Erythroblast (primary cell): ENCODE measurements at regions not wholly inside any gene's neighbourhood (a gene's known extent, or its start where the extent isn't known, plus 50 kb on each side); places are given as distances from the start of the nearest gene placed in this dataset.

Experiments used
- DNase-seq, 2 experiments: peaks; one replicate each; lab custom pipeline; 2025; lab: John Stamatoyannopoulos, UW
- GATA1 ChIP-seq: IDR thresholded peaks from 2 replicates; pipeline ENCODE4 v1.6.1; 2011; ENCODE audit warnings: low read depth, mild to moderate bottlenecking, control low read depth, low read length, moderate library complexity
- POLR2A ChIP-seq: IDR thresholded peaks from 2 replicates; pipeline ENCODE4 v1.6.1; 2011; ENCODE audit warnings: mild to moderate bottlenecking, low read length

DNA sequence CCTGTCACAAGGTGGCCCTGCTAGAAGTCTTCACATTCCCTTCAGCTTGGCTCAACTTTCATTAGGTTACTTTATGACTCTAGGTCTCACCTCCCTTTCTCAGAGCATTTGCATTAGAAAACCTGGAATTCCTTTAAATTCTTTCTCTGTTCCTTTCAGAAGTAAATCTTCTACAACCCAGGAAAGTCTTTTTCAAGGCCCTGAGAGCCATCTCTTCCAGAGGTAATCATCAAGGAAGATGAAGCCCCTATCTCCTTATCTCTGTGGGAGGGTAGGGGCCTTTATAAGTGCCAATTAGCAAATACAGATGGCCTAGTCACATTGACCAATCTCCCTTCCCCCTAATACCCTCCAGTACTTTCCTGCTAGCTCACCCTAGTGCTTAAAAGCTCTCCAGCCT lies 848.0 kb upstream of the FAM98A start:
- TF ChIP-seq POLR2A = no peak
- no peak for TF ChIP-seq GATA1
- DNase-seq = no peak

DNA sequence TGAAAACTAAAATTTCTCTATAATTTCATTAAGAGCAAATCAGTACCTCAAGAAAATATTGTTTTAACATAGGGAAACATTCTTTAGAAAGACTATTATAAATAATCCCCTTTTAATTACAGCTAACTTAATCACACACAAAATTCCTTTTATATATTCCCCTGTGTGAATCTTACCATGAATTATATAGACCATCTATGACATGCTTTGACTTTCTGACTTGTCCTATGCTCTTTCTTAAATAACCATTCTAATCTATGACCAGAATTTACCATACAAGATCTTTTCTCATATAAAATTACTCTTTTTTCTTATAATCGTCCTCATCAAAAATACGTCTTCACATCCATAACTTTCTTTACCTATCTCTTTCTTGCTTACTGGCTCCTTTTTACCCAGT lies 824.2 kb upstream of the FAM98A start:
- no peak for DNase-seq
- TF ChIP-seq GATA1 = no peak
- TF ChIP-seq POLR2A = no peak

DNA sequence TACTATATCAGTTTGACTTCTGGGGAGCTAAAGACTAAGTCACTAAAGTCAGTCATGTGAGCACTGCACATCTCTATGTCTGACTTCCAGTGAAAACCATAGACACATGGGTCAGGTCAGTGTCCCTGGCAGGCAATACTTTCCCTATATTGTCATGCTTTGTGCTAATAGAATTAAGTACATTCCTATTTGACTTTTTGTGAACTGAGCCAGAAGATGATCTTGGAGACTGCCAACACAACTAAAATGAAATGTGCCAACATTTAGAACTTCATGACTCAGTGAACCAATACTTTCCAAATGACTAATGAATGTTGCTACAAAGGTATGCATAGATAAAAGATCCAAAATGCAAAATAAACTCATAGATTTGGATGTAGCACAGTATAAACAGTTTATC lies 820.8 kb upstream of the FAM98A start:
- TF ChIP-seq GATA1 (no peak), POLR2A (no peak)
- DNase-seq = no peak

DNA sequence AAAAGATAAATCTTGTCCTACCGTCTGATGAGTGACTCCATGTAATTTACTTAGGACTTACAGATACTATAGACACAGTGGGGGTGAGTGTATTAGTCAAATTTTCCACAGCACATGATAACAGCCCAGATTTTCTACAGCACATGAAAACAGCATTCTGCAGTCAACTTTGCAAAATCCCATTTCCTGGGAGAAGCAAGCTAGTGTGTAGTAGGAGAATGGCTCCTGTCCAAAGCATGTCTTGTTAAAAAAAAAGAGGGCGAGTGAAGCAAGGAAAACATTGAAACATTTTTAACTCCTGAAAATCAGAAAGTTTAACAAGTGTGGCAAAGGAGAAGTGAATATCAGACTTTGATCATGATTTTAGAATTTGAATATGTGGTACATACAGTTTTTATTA lies 817.8 kb upstream of the FAM98A start:
- no peak for TF ChIP-seq POLR2A
- no peak for TF ChIP-seq GATA1
- no peak for DNase-seq

DNA sequence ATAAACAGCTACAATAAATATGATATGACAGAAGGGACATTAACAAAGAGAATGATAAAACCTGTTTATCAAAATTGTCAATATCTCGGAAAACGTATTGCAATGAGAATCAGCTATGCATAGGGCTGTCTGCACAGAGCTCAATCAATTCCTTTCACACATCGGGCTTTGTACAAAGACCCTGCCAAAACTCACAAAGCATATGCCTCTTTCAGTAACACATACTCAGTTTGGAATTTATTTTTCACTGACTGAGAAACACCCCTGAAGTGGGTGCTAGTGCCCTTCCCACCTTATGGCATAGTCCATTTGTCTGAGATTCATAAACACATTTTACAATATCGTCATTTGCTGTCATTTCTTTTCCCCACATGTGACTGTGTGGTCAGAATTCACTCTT lies 815.8 kb upstream of the FAM98A start:
- no peak for DNase-seq
- TF ChIP-seq GATA1 (no peak), POLR2A (no peak)

DNA sequence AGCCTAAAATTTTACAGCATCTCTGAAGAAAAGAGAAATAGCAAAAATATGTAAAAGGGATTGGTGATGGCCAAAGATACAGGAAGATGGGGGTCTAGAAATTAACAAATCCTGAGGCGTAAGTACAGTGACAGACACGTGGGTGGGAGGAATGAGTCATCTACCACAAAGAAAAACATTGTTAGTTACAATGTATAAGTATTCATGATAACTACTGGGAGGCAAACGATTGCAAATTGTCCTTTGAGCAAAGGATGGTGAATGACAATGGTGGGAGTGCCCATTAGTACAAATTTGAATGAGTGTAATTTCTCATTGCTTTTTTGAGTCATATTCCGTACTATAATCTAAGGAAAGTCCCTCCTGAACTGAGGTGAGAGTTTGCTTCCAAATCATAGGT lies 809.0 kb upstream of the FAM98A start:
- TF ChIP-seq POLR2A (no peak), GATA1 (no peak)
- DNase-seq = no peak

DNA sequence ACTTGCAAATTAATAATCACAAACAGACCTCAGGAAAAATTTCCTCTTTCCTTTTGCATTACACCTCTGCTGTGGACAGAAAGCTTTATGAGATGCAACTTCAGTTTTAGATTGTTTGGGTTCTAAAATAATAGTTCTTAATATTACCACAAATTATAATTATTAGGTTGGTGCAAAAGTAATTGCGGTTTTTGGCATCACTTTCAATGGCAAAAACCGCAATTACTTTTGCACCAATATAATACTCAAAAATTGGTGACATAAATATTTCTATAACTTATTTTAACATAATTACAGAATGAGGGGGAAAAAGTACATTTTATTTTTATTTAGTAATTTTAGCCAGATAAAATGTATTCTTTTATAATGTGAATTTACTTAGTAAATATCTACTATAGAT lies 804.4 kb upstream of the FAM98A start:
- TF ChIP-seq GATA1 (no peak), POLR2A (no peak)
- no peak for DNase-seq

DNA sequence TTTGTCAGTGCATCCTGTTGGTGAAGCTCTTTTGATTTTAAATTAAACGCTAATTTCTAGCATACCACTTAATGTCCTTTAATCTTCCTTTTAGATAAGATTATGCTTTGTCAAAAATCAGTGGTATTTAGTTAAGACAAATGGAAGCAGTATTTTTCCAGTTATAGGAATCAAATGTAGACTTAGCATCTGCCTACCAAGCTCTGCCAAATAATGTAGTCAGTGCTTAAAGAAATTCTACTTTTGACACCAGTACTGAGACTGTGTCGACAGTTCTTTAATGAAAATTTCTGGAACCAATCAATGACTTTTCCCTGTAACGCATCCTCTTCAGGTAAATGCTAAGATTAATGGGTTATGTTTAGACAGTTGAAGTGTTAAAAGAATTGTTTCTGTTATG lies 803.3 kb upstream of the FAM98A start:
- TF ChIP-seq POLR2A = no peak
- no peak for TF ChIP-seq GATA1
- no peak for DNase-seq

DNA sequence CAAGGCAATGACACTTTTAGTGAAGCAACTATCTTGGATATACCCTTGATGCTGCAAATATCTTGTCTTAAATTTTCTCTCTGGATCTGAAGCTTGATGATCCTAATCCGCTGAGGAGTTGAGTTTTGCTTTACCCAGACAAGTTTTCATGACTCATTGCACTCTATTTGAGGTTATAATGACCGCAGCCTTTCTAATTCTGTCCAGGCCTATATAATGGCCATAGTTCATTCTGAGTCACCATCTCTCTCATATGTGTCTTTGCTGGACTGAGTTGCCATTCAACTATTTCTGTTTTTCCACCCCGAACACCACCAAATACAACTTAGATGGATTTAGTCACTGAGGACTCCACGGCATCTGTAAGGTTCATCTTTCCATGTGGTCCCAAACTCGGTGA lies 802.1 kb upstream of the FAM98A start:
- DNase-seq = no peak
- no peak for TF ChIP-seq POLR2A
- no peak for TF ChIP-seq GATA1

DNA sequence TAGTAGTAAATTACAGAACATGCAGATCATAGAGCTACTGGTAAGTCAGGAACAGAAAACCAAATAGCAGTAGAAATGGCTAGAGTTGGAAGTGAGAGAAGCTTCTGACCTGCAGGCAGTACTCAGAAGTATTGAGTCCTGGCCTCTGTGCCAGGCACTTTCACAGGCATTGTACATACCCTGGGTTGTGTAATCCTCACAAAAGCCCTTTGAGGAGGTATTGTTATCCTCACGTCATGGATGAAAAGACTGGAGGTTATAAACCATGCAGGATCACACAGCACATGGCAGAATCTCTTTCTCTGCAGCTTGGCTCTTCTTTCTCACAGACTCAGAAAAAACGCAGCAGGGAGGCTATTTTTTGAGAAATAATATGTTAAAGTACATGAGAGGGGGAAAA lies 789.3 kb upstream of the FAM98A start:
- DNase-seq = no peak
- no peak for TF ChIP-seq GATA1
- TF ChIP-seq POLR2A = no peak

DNA sequence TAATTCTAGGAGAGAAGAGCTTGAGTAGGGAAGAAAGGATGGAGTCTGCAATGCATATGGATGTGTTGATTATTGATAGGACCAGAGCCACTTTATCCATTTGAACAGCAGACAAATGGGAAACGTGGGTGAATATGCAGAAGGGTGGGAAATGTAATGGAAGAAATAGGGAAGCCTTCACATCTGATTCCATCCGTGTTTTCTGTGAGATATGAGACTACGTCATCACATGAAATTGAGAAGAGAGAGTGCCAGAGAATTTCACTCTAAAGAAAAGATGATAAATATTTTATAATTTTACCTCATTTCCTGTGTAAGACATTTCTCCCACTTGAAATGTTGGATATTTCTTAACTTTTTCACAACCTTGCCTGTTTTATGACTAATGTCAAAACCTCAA lies 788.4 kb upstream of the FAM98A start:
- DNase-seq = no peak

DNA sequence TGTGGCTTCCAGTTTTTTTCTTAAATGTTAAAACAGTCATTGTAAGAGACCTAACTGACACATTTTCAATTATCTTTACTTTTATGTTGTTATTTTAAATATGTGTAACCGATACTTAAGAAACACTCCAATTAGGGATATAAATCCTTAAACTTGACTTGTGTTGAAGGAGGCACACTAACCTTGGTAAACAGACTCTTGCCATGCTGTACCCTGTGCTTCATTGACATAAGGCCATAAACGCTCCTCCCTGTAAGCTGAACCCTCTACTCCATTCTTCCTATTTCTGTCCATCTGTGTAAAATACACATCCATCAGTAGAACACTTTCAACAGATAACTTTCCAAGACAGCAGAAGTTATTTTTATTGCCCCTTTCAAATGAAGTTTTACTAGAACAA lies 780.5 kb upstream of the FAM98A start:
- DNase-seq = no peak
- TF ChIP-seq POLR2A = no peak
- TF ChIP-seq GATA1 = no peak

More for the DNA sequence above, 788.4 kb upstream of the FAM98A start:
- TF ChIP-seq POLR2A (no peak), GATA1 (no peak)

DNA sequence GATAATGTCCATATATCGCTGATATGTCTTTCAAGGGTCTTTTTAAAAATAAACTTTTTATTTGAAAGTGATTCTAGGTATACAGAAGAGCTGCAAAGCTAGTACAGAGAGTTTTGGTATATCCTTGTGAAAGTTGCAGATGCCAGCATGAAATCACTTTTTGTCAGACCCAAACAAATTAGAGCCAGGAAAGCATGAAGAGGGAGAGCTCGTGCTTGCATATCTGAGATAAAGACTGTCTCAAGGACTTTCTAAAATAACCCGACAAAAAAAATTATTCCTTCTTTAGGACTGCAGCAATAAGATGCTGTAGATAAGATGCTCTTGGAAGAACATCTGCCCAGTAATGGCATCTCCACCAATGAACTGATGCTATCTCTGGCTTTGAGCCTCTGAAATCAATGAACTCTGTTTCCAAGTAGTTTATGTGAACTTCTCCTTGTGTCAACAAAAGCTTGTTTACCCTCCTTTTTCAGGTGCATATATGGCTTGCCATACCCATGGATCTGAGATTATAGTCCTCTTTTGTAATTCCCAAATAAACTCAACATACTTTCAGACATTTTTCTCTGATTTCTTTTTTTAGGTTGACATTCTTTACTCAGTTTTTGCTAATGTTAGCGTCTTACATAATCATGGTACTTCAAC lies 774.6 kb upstream of the FAM98A start:
- DNase-seq = no peak
- TF ChIP-seq POLR2A = no peak
- TF ChIP-seq GATA1 = no peak

DNA sequence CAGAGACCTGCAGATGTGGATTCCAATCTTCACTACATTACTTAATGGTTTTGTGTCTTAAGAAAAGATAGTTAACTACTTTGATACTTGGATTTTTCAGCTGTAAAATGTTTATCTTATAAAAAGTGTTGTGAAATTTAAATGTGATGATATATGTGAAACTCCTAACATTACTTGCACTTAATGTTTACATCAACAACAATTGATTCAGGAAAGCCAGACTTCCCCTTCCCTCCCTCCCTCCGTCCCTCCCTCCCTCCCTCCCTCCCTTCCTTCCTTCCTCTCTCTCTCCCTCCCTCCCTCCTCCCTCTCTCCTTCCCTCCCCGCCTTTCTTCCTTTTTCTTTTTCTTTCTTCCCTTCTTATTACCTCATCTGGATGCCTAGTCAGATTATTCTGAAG lies 773.9 kb upstream of the FAM98A start:
- DNase-seq = no peak
- no peak for TF ChIP-seq POLR2A
- TF ChIP-seq GATA1 = no peak

DNA sequence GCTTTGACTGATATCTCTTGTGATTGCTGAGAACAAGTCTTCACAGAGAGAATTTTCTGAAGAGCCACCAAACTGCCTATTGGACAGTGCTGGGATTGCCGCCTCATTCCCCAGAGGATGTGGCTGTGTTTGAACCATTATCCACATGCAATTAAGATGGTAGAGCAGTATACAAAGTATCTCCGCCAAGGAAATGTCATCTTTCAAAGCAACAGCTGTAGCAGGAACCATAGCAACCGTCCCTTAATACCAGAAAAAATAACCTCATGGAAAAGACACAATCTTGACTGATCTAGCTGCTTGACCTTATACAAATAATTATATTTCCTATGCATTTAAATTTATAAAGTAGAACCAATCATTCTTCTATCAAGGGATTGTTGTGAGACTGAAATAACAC lies 772.6 kb upstream of the FAM98A start:
- no peak for DNase-seq
- no peak for TF ChIP-seq POLR2A
- no peak for TF ChIP-seq GATA1

DNA sequence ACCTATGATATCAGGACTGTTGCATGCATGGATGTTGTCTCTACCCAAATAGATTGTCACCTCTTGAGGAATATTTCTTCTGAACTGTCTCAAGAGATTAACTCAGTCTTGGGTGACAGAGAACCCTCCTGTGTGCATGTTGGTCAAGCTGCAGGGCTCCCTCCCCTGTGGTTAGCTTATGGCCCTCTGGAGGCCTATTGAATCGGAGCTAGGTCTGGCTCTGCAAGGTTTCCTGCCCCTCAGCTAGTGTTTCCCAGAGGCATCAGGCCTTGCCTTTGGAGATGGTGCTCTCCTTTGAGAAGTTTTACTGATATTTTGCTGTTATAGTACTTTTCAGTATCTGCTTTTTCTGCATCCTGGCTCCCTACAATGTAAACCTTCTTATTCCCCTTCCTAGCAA lies 769.2 kb upstream of the FAM98A start:
- no peak for DNase-seq
- TF ChIP-seq POLR2A = no peak
- TF ChIP-seq GATA1 = no peak
